Subcutaneous abdominal adipose tissue (tissue), 5 donors: ENCODE measurements at regions not wholly inside any gene's neighbourhood (a gene's known extent, or its start where the extent isn't known, plus 50 kb on each side); places are given as distances from the start of the nearest gene placed in this dataset.

Experiments used
- H3K27ac ChIP-seq: one replicate; pipeline ENCODE4 v1.7.0; 2013; ENCODE audit warnings: low read depth, mild to moderate bottlenecking, inconsistent platforms, low read length, moderate library complexity
- H3K27me3 ChIP-seq, 5 donors: one replicate each; pipeline ENCODE4 v1.7.0; 2013; ENCODE audit warnings: low read length in 5 of 5, inconsistent platforms in 1 of 5; ENCODE audit not compliant: control insufficient read depth in 5 of 5, insufficient read depth in 4 of 5
- H3K36me3 ChIP-seq, 5 donors: one replicate each; pipeline ENCODE4 v1.7.0; 2013; ENCODE audit warnings: low read length in 5 of 5; ENCODE audit not compliant: control insufficient read depth in 5 of 5, insufficient read depth in 5 of 5
- H3K4me1 ChIP-seq, 5 donors: one replicate each; pipeline ENCODE4 v1.7.0; 2013; ENCODE audit warnings: low read length in 5 of 5, mild to moderate bottlenecking in 3 of 5, moderate library complexity in 1 of 5; ENCODE audit not compliant: control insufficient read depth in 5 of 5, insufficient read depth in 5 of 5
- H3K4me3 ChIP-seq, 5 donors: one replicate each; pipeline ENCODE4 v1.7.0; 2013; ENCODE audit warnings: low read length in 5 of 5, low read depth in 1 of 5
- H3K9ac ChIP-seq, 5 donors: one replicate each; pipeline ENCODE4 v1.7.0; 2013; ENCODE audit warnings: low read length in 5 of 5, mild to moderate bottlenecking in 4 of 5, moderate library complexity in 3 of 5
- H3K9me3 ChIP-seq, 5 donors: one replicate each; pipeline ENCODE4 v1.7.0; 2013; ENCODE audit warnings: low read length in 5 of 5; ENCODE audit not compliant: control insufficient read depth in 5 of 5
- donor health status: healthy.
- donor health status: healthy.
- donor health status: healthy.
- donor health status: healthy.
- donor health status: healthy.

GRCh38 chrX:84907324-84907968, 96.2 kb upstream of the APOOL start:
- H3K27ac ChIP-seq, result no peak overlapping the region
- H3K36me3 ChIP-seq, result no peaks in the 10 kb centered on the region
- H3K27me3 ChIP-seq, result peaks cover 0 to 7% (median 3%) of the 10 kb centered on the region in 5 donors
- H3K4me1 ChIP-seq, result no peaks in the 10 kb centered on the region
- H3K9me3 ChIP-seq, result no peaks in the 10 kb centered on the region
- no peak overlapping the region for H3K4me3 ChIP-seq
- H3K9ac ChIP-seq, result no peak overlapping the region

GRCh38 chrX:84909151-84909550, 94.5 kb upstream of the APOOL start:
- Histone ChIP-seq H3K27me3 (peaks cover 0 to 7% (median 3%) of the 10 kb centered on the region in 5 donors), H3K4me3 (no peak overlapping the region), H3K27ac (no peak overlapping the region), H3K4me1 (no peaks in the 10 kb centered on the region), H3K9ac (no peak overlapping the region), H3K36me3 (no peaks in the 10 kb centered on the region), H3K9me3 (no peaks in the 10 kb centered on the region)

GRCh38 chrX:84924624-84925023, 79.1 kb upstream of the APOOL start:
- no peak overlapping the region for H3K9ac ChIP-seq
- peaks cover 0 to 3% (median 0%) of the 10 kb centered on the region in 5 donors for H3K9me3 ChIP-seq
- H3K4me1 ChIP-seq, result no peaks in the 10 kb centered on the region
- peaks cover 2 to 23% (median 11%) of the 10 kb centered on the region in 5 donors for H3K27me3 ChIP-seq
- no peak overlapping the region for H3K4me3 ChIP-seq
- no peaks in the 10 kb centered on the region for H3K36me3 ChIP-seq
- no peak overlapping the region for H3K27ac ChIP-seq

DNA sequence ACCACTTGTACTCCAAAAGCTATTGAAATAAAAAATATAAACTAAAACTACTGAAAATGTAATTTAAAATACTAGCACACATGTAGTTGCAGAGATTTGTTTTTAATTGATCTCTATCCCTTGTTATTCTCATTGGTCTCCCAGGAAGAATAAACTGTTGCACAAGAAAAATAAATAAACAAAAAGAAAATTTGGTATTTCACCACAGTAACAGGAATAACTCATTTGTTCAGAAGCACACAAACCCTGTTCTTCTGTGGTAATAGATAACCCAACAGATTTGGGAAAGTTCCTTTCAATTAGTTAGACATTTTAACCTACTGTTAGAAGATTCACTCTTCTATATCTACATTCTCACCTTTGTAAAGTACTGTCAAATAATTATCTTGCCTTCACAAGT, 70.9 kb upstream of the APOOL start:
- peaks cover 0 to 5% (median 0%) of the 10 kb centered on the region in 5 donors for H3K9me3 ChIP-seq
- H3K27ac ChIP-seq, result no peak overlapping the region
- H3K4me3 ChIP-seq, result no peak overlapping the region
- H3K27me3 ChIP-seq, result peaks cover 5 to 13% (median 7%) of the 10 kb centered on the region in 5 donors
- no peaks in the 10 kb centered on the region for H3K36me3 ChIP-seq
- H3K4me1 ChIP-seq, result no peaks in the 10 kb centered on the region
- H3K9ac ChIP-seq, result no peak overlapping the region

DNA sequence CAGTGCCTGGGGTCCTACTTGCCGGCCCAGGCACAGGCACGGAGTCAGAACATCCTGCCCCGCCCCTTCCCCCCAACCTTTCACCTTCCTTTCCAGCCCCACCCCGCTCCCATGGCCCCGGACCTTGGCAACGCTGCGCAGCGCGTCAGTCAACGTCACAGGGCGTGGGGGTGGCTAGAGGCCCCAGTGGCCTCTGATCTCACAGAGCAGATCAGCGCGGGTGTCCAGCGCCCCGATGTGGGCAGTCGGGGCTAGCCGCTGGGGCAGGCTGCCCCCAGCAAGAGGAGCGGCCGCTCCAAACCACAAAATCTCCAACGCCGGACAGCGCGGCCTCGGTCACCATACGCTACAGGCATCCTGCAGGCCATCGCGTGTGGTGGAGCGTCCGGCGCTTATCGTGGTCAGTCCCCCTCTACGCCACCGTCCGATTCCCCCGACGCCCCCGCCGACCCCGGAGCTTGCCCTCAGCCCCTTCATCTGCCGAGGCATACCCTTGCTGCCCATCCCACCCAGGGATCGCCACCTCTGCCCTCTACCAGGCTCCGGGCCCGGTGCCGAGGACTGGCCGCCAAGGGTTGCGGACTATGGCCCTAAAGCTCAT, 69.6 kb upstream of the APOOL start:
- peaks cover 0 to 6% (median 4%) of the 10 kb centered on the region in 5 donors for H3K27me3 ChIP-seq

More for the DNA sequence above, 69.6 kb upstream of the APOOL start:
- peaks cover 0 to 5% (median 0%) of the 10 kb centered on the region in 5 donors for H3K9me3 ChIP-seq
- H3K4me3 ChIP-seq, result no peak overlapping the region
- no peak overlapping the region for H3K27ac ChIP-seq
- H3K4me1 ChIP-seq, result no peaks in the 10 kb centered on the region
- H3K36me3 ChIP-seq, result no peaks in the 10 kb centered on the region
- H3K9ac ChIP-seq, result no peak overlapping the region
